ENCODE measurements at regions not wholly inside any gene's neighbourhood (a gene's known extent, or its start where the extent isn't known, plus 50 kb on each side); places are given as distances from the start of the nearest gene placed in this dataset.

DNA sequence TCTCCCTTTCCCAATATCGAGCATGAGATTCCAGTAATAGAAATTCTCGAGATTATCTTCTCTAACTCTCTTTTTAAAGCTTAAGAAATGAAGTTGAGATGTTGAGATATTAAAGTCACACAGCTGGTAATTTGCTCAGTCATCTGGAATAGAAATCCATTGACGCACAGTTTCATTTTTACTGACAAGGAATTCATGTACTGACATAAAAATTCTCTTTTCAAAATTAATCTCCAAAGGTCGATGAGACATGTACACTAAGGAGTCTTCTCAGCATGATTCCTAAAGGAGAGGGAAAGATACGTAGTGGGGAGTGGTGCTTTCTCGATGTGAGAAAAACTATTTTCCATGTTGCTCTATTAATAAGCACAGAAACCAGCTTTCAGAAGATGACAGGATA lies 1639.5 kb upstream of the MIR17HG start:
- Histone ChIP-seq H3K27me3 (ENCODE audit: insufficient read depth, low read length) (no peaks in the 10 kb centered on the region), H3K79me2 (ENCODE audit: insufficient read depth, low read length) (no peaks in the 10 kb centered on the region), H2AFZ (ENCODE audit: low read depth, low read length, poor library complexity, severe bottlenecking) (no peak overlapping the region), H3K9me2 (ENCODE audit: insufficient read depth) (no peaks in the 10 kb centered on the region), H3K36me3 (ENCODE audit: control insufficient read depth in 1 of 2, insufficient read depth in 2 of 2, low read length in 2 of 2) (no peaks in the 10 kb centered on the region), H3K27ac (ENCODE audit: low read depth, low read length) (no peak overlapping the region), H3K4me2 (ENCODE audit: low read length) (no peak overlapping the region), H3K9me3 (ENCODE audit: control insufficient read depth in 1 of 2, insufficient read depth in 1 of 2, low read depth in 1 of 2, low read length in 2 of 2) (no peaks in the 10 kb centered on the region), H4K20me1 (ENCODE audit: insufficient read depth) (no peaks in the 10 kb centered on the region), H3K4me1 (ENCODE audit: control insufficient read depth in 1 of 2, insufficient read depth in 2 of 2, low read length in 2 of 2) (no peaks in the 10 kb centered on the region), H3K9ac (ENCODE audit: low read length) (no peak overlapping the region), H3K4me3 (replicated peaks in 1 of 2; ENCODE audit: low read depth in 1 of 2, low read length in 2 of 2) (no peak overlapping the region)
- no peak for TF ChIP-seq EZH2 (IDR thresholded peaks at IDR 0.05)
- no peak for TF ChIP-seq MAX (IDR thresholded peaks at IDR 0.05)
- TF ChIP-seq FOSL1 (IDR thresholded peaks at IDR 0.05; ENCODE audit: low read depth), result no peak
- no peak for TF ChIP-seq TCF7L2 (IDR thresholded peaks at IDR 0.05; ENCODE audit: borderline replicate concordance, extremely low read depth, insufficient read depth, insufficient read length)
- no peak for TF ChIP-seq RAD21 (IDR thresholded peaks at IDR 0.05; ENCODE audit: low read depth)
- no peak for TF ChIP-seq CTCF (IDR thresholded peaks at IDR 0.05 in 2 of 3, conservative IDR thresholded peaks at IDR 0.05 in 1 of 3; ENCODE audit: borderline replicate concordance in 1 of 3, insufficient read depth in 1 of 3, low read depth in 2 of 3, low read length in 2 of 3)
- TF ChIP-seq POLR2AphosphoS5 (IDR thresholded peaks at IDR 0.05; ENCODE audit: low read depth, low read length), result no peak
- no peak for TF ChIP-seq CBX3 (IDR thresholded peaks at IDR 0.05; ENCODE audit: low read depth)
- no peak for TF ChIP-seq CEBPB (IDR thresholded peaks at IDR 0.05; ENCODE audit: low read depth)
- no peak for TF ChIP-seq EZH2phosphoT487 (IDR thresholded peaks at IDR 0.05; ENCODE audit: borderline replicate concordance)
- intact Hi-C loops (cut with micrococcal nuclease), result no loop called here
- POLR2A ChIA-PET, result no interaction called here
- RAD21 ChIA-PET (ENCODE audit: low non-redundant PET in 1 of 2, low total read pairs in 2 of 2, uncharacterized antibody in 2 of 2, unreplicated experiment in 2 of 2), result no interaction called here
- DNase-seq (ENCODE audit: low read depth, low spot score) (no peak), ATAC-seq (no peak)
- CTCF ChIA-PET, result no interaction called here
- no TSS peak for BruUV-seq (replicated peaks)

All from HCT116 (cell line).